ENCODE measurements at regions not wholly inside any gene's neighbourhood (a gene's known extent, or its start where the extent isn't known, plus 50 kb on each side); places are given as distances from the start of the nearest gene placed in this dataset.

DNA sequence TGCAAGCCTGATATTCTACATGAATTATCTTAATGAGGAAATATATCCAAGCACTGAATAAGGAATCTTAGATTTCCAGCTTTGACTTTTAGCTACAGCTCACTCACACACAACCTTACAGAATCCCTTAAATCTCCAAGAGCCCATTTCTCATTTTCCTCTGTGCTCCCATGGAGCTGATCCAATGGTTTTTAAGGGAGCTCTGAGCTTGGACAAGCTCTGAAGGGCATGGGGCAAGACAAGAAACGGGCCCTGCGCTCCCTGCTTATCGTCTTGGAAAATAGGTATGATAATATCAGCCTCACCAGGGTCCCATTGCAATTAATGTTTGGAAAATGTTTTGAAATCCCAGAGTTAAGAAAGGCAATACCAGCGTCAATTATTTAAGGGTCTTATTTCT is 1021.7 kb downstream of the NR2F1-AS1 start:
- TF ChIP-seq, protein P1, sequence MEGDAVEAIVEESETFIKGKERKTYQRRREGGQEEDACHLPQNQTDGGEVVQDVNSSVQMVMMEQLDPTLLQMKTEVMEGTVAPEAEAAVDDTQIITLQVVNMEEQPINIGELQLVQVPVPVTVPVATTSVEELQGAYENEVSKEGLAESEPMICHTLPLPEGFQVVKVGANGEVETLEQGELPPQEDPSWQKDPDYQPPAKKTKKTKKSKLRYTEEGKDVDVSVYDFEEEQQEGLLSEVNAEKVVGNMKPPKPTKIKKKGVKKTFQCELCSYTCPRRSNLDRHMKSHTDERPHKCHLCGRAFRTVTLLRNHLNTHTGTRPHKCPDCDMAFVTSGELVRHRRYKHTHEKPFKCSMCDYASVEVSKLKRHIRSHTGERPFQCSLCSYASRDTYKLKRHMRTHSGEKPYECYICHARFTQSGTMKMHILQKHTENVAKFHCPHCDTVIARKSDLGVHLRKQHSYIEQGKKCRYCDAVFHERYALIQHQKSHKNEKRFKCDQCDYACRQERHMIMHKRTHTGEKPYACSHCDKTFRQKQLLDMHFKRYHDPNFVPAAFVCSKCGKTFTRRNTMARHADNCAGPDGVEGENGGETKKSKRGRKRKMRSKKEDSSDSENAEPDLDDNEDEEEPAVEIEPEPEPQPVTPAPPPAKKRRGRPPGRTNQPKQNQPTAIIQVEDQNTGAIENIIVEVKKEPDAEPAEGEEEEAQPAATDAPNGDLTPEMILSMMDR (IDR thresholded peaks at IDR 0.05) = no peak
- TF ChIP-seq POLR2A (IDR thresholded peaks at IDR 0.05) = no peak
